ENCODE measurements at regions not wholly inside any gene's neighbourhood (a gene's known extent, or its start where the extent isn't known, plus 50 kb on each side); places are given as distances from the start of the nearest gene placed in this dataset.

- DNase-seq (ENCODE audit: extremely low read depth, low read depth) = no peak
- H3K4me3 ChIP-seq (replicated peaks; ENCODE audit: low read depth, low read length) = no peak overlapping the region
- no peak for TF ChIP-seq CTCF (IDR thresholded peaks at IDR 0.05; ENCODE audit: low read depth, low read length, missing control alignments)
These were observed 51.7 kb upstream of the PJA1 start for GRCh38 chrX:69216911-69217310.

- no peak for DNase-seq (ENCODE audit: extremely low read depth, low read depth)
- no peak overlapping the region for H3K4me3 ChIP-seq (replicated peaks; ENCODE audit: low read depth, low read length)
- no peak for TF ChIP-seq CTCF (IDR thresholded peaks at IDR 0.05; ENCODE audit: low read depth, low read length, missing control alignments)
These were observed 51.2 kb upstream of the PJA1 start for GRCh38 chrX:69216446-69216845.

GRCh38 chrX:69215161-69215875 lies 50.1 kb upstream of the PJA1 start:
- H3K4me3 ChIP-seq (replicated peaks; ENCODE audit: low read depth, low read length) = no peak overlapping the region
- no peak for DNase-seq (ENCODE audit: extremely low read depth, low read depth)
- no peak for TF ChIP-seq CTCF (IDR thresholded peaks at IDR 0.05; ENCODE audit: low read depth, low read length, missing control alignments)

All from HFF-Myc (cell line).